ENCODE measurements at regions not wholly inside any gene's neighbourhood (a gene's known extent, or its start where the extent isn't known, plus 50 kb on each side); places are given as distances from the start of the nearest gene placed in this dataset.
A peak's percentile ranks its signal among the peaks of the same experiment; 100 is the strongest.

DNA sequence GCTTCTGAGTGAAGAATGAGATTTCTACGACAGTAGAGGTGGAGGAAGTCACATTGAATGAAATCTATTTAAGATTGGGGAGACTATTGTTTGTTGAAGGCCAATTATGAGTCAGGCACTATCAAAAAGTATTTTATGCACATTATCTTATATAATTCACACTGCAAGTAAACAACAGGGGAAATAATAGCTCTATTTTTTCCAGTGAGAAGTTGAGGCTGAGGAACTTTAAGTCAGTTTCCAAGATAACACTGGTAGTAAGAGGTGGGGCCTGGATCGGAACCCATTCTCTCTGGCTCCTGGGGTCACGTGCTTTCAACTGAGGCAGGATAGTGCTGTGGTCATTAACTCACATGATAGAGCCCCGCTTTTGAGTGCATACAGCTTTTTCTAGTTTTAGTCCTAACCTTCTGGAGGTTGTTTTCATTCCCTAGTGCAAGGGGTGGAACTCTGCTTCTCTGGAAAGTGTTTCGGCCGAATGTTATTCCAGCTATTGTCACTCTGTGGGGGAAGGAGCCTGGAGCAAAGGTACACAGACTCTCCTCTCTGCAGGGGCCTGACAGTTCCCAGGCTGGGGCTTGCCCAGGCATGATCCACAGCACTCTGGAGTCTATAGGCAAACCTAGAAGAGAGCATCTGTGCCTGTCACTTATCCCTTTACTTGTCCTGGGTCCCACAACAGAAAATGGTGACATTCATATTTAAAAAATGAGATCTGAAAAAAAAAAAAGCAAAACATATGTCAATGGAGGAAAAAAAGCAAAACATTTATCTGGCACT is 352.4 kb upstream of the ACTBL2 start:
- H3K36me3 Mint-ChIP-seq (ENCODE audit: low read depth): no peaks in the 10 kb centered on the region
- DNase-seq (ENCODE audit: low read depth, low spot score): no peak
- no peak overlapping the region for H3K4me3 Mint-ChIP-seq
- no peak for TF ChIP-seq CTCF (conservative IDR thresholded peaks at IDR 0.05)
- H3K27me3 Mint-ChIP-seq (ENCODE audit: low read depth): no peaks in the 10 kb centered on the region
- H3K9me3 Mint-ChIP-seq: no peaks in the 10 kb centered on the region
- peak overlapping the region; percentile 48 for H3K27ac Mint-ChIP-seq (ENCODE audit: unreplicated experiment)
- peaks cover 13% of the 10 kb centered on the region for H3K4me1 Mint-ChIP-seq

DNA sequence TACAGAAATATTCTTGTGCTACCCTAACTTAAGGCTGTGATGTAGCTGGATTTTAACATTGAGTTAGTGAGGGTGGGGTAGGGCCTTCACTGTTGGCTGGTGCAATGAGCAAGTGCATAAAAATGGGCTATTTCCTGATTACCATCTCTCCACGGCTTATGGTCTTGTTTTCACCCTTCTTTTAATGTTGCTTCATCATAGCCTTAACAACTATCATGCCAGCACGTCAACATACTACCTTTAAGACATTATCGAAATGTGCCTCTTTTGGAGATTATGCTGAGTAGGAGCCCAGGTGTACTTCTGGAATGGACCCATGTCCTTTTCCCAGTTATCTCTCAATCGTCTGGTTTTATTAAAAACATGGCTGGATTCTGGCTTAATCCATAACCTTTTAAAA is 350.9 kb upstream of the ACTBL2 start:
- Mint-ChIP-seq H3K27ac (ENCODE audit: unreplicated experiment) (no peak overlapping the region), H3K4me3 (no peak overlapping the region), H3K4me1 (peaks cover 13% of the 10 kb centered on the region), H3K36me3 (ENCODE audit: low read depth) (no peaks in the 10 kb centered on the region), H3K27me3 (ENCODE audit: low read depth) (no peaks in the 10 kb centered on the region), H3K9me3 (no peaks in the 10 kb centered on the region)
- DNase-seq (ENCODE audit: low read depth, low spot score): no peak
- no peak for TF ChIP-seq CTCF (conservative IDR thresholded peaks at IDR 0.05)

DNA sequence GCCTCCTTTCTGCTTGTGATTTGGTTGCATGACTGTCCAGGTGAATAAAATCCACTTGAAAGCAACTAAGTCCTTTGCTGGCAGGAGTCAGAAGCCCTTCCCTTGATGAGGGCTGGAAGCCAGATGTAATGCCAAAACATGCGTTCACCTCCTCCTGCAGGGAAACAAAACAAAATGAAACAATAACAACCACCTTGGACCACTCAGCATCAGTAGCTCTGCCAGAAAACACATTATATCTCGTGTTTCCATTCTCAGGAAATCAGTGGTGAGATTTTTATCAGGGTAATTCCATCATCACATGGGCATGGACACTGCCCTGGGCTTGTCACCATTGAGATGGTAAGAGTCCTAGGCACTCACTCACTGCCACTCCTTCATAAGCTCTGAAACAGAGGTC is 350.3 kb upstream of the ACTBL2 start:
- no peaks in the 10 kb centered on the region for H3K27me3 Mint-ChIP-seq (ENCODE audit: low read depth)

GRCh38 chr5:57831932-57832331 is 349.3 kb upstream of the ACTBL2 start:
- no peaks in the 10 kb centered on the region for H3K9me3 Mint-ChIP-seq
- no peak overlapping the region for H3K4me3 Mint-ChIP-seq
- H3K27me3 Mint-ChIP-seq (ENCODE audit: low read depth): no peaks in the 10 kb centered on the region
- no peaks in the 10 kb centered on the region for H3K36me3 Mint-ChIP-seq (ENCODE audit: low read depth)
- peaks cover 13% of the 10 kb centered on the region for H3K4me1 Mint-ChIP-seq
- H3K27ac Mint-ChIP-seq (ENCODE audit: unreplicated experiment): no peak overlapping the region
- no peak for DNase-seq (ENCODE audit: low read depth, low spot score)
- no peak for TF ChIP-seq CTCF (conservative IDR thresholded peaks at IDR 0.05)

More for the DNA sequence above, 350.3 kb upstream of the ACTBL2 start:
- Mint-ChIP-seq H3K4me3 (no peak overlapping the region), H3K27ac (ENCODE audit: unreplicated experiment) (no peak overlapping the region), H3K4me1 (peaks cover 13% of the 10 kb centered on the region), H3K9me3 (no peaks in the 10 kb centered on the region), H3K36me3 (ENCODE audit: low read depth) (no peaks in the 10 kb centered on the region)
- no peak for TF ChIP-seq CTCF (conservative IDR thresholded peaks at IDR 0.05)
- DNase-seq (ENCODE audit: low read depth, low spot score): no peak

GRCh38 chr5:57831090-57831489 is 348.5 kb upstream of the ACTBL2 start:
- no peaks in the 10 kb centered on the region for H3K36me3 Mint-ChIP-seq (ENCODE audit: low read depth)
- no peak overlapping the region for H3K27ac Mint-ChIP-seq (ENCODE audit: unreplicated experiment)
- peaks cover 13% of the 10 kb centered on the region for H3K4me1 Mint-ChIP-seq
- H3K9me3 Mint-ChIP-seq: no peaks in the 10 kb centered on the region
- no peak for DNase-seq (ENCODE audit: low read depth, low spot score)
- H3K27me3 Mint-ChIP-seq (ENCODE audit: low read depth): no peaks in the 10 kb centered on the region
- TF ChIP-seq CTCF (conservative IDR thresholded peaks at IDR 0.05): no peak
- H3K4me3 Mint-ChIP-seq: no peak overlapping the region
